ENCODE measurements at regions not wholly inside any gene's neighbourhood (a gene's known extent, or its start where the extent isn't known, plus 50 kb on each side); places are given as distances from the start of the nearest gene placed in this dataset.

DNA sequence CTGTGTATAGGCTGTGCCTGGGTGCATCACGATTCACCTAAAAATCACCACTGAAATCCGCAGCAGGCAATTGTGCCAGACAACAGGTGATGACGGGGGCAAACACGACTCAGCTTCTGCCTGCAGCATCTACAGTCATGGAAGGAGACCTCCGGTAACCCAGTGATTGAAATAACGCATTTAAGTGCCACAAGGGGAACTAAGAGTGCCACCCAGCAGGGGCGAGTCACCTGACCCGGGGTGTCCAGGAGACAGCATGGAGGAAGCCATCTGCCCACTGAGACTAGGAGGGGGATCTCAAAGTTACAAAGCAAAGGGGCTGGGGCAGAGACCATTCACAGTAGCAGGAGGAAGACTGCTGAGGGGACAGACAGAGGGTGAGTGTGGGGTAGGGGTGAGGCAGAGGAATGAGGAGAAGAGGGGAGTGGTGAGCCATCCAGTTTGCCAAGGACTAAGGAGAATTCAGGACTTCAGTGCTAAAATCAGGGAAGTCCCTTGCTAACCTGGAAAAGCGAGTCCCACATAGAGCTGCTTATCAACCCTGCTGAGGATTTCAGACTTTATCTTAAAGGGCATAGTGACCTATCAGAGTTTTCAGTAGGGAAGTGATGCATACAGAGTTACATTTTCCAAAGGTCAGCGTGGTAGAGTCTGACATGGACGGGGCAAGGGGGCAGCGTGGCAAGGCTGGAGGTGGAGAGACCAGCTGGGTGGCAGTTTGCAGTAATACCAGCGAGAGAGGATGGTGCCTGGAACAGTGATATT is 256.7 kb upstream of the HES1 start:
- no peak for TF ChIP-seq CTCF (IDR thresholded peaks at IDR 0.05; ENCODE audit: borderline replicate concordance, insufficient read depth, low read depth, low read length)
- no peak overlapping the region for H3K4me3 ChIP-seq (ENCODE audit: low read depth, low read length)

DNA sequence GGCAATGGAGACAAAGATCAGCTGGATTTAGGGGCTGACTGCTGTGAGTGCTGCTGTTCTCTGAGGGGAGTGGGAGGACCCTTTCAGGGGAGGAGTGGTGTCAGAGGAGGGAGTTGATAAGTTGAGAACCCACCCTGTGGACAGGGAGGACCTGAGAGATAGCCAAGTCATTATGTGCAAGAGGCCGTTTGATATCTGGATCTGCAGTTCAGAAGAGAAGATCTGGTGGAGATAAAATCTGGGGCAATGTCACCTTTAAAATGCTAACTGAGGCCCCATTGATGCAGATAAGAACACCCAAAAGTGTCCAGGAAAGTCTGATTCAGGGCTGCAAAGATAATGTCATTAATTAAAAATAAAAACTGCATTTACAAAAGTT is 256.1 kb upstream of the HES1 start:
- no peak for TF ChIP-seq CTCF (IDR thresholded peaks at IDR 0.05; ENCODE audit: borderline replicate concordance, insufficient read depth, low read depth, low read length)
- H3K4me3 ChIP-seq (ENCODE audit: low read depth, low read length) = no peak overlapping the region

DNA sequence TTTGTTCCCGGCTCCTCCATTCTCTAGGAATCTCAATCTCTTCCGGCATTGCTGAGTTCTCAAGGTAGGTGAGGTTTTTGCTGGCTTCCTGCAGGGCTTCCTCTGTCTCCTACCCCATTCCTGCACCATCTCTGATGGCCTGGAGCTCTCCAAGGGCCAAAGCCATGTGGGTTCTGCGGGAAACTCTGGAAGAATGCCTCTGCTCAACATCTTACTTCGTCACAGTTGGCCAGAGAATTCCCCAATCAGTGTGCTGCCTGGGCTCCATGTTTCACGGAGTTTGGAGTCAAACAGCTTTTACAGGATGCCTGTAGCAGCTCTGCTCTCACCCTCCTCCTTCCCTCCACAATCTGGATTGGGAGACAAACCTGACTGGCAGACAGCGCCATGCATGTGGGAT is 253.9 kb upstream of the HES1 start:
- no peak for TF ChIP-seq CTCF (IDR thresholded peaks at IDR 0.05; ENCODE audit: borderline replicate concordance, insufficient read depth, low read depth, low read length)
- H3K4me3 ChIP-seq (ENCODE audit: low read depth, low read length) = no peak overlapping the region

- no peak overlapping the region for H3K4me3 ChIP-seq (ENCODE audit: low read depth, low read length)
- TF ChIP-seq CTCF (IDR thresholded peaks at IDR 0.05; ENCODE audit: borderline replicate concordance, insufficient read depth, low read depth, low read length) = no peak
Observed at GRCh38 chr3:193883551-193883950, 252.4 kb upstream of the HES1 start.

DNA sequence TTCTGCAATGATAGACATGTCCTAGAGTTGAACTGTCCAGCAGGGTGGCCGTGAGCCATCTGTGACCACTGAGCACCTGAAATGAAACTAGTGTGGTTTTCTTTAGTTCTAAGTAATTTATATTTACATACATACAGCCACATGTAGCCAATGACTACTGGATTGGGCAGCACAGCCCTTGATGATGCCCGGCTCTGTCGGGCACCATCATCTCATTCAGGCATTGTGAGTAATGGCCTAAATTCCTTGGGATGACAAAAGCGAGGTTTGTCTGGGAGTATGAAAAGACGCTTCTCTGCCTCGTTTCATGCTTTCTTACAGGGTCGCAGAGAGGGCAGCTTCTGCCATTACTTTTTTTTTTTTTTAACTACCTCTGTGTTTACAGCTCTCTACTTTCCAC is 251.9 kb upstream of the HES1 start:
- H3K4me3 ChIP-seq (ENCODE audit: low read depth, low read length) = no peak overlapping the region
- no peak for TF ChIP-seq CTCF (IDR thresholded peaks at IDR 0.05; ENCODE audit: borderline replicate concordance, insufficient read depth, low read depth, low read length)

- H3K4me3 ChIP-seq (ENCODE audit: low read depth, low read length) = no peak overlapping the region
- TF ChIP-seq CTCF (IDR thresholded peaks at IDR 0.05; ENCODE audit: borderline replicate concordance, insufficient read depth, low read depth, low read length) = no peak
Observed at GRCh38 chr3:193884652-193885051, 251.3 kb upstream of the HES1 start.

DNA sequence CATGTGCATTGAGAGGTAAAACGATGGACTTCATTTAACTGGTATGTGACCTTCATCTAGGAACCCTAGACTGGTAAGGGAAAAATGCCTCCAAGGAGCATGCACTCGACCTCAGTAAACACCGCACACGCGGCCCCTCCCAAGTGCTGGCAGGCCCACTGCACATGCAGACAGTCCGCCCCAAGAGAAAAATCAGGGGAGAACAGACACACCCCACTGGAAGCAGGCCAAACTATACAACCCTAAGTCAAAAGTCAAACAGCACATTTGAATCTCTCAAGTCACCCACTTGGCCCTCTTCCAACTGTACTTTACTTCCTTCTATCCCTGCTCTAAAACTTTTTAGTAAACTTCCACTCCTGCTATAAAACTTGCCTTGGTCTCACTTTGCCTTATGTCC is 250.1 kb upstream of the HES1 start:
- H3K4me3 ChIP-seq (ENCODE audit: low read depth, low read length) = no peak overlapping the region
- TF ChIP-seq CTCF (IDR thresholded peaks at IDR 0.05; ENCODE audit: borderline replicate concordance, insufficient read depth, low read depth, low read length) = no peak
